GM18867 (cell line): ENCODE measurements at regions not wholly inside any gene's neighbourhood (a gene's known extent, or its start where the extent isn't known, plus 50 kb on each side); places are given as distances from the start of the nearest gene placed in this dataset.
"Not testable (repeated sequence)": the region's sequence is repeated elsewhere in the genome, so short reads cannot be mapped to it uniquely, and the experiment has no call there.

ENCODE experiments used
- ATAC-seq: cut with Tn5 transposase; IDR thresholded peaks from one replicate; pipeline ENCODE4 v1.9.1; 2021; ENCODE audit warnings: mild to moderate bottlenecking, moderate library complexity; ENCODE audit not compliant: unreplicated experiment

DNA sequence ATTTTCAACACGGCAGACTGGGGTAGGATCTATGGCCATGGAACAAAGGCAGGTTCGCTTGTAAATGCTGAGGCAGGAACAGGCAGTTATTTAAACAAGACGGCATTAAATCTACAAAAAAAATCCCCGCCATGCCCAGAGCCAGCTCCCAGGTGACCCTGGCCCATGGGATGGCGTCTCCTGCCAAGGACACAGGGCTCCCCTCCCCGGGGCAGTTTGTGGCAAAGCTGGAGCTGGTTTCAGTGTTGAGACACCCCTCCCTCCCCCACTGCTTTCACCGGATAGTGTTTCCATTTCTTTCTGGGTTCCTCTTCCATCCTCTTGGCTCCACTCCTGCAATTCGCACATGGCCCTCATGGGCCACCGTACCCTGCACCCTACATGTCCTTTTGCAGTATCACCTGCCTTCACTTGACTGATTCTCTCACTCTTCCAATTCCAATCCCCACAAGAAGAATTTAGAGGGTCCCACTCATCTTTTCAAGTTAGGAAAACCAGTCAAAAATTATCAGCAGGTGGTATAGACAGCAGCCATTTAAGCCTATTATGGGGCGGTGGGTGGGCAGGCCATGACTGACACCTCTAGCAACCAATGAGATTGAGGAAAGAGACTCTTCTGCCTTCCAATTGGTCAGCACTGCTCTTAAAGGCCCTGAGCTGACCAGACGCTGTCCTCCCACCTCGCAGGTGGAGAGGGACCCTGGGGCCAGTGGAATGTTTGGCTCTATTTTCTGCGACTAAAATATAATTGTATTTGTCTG lies 52.0 kb downstream of the OLIG1 start:
- ATAC-seq = no peak

DNA sequence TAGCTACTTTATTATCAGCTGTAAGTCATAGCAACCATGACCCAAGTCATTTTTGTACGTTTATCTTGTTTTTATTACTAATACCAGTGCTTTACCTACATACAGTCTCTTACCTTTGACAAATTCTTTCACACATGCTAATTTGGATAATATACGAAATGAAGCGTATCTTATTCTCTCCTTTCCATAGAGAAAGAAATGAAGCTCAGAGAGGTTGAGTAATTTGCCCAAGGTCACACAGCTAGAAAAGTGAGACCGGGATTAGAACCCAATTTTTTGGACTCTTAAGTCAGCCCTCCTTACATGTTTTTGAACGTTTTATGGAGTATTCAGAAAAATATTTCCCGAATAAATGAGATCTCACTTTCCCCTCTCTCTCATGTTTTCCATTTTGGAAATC lies 52.6 kb downstream of the OLIG1 start:
- no peak for ATAC-seq

DNA sequence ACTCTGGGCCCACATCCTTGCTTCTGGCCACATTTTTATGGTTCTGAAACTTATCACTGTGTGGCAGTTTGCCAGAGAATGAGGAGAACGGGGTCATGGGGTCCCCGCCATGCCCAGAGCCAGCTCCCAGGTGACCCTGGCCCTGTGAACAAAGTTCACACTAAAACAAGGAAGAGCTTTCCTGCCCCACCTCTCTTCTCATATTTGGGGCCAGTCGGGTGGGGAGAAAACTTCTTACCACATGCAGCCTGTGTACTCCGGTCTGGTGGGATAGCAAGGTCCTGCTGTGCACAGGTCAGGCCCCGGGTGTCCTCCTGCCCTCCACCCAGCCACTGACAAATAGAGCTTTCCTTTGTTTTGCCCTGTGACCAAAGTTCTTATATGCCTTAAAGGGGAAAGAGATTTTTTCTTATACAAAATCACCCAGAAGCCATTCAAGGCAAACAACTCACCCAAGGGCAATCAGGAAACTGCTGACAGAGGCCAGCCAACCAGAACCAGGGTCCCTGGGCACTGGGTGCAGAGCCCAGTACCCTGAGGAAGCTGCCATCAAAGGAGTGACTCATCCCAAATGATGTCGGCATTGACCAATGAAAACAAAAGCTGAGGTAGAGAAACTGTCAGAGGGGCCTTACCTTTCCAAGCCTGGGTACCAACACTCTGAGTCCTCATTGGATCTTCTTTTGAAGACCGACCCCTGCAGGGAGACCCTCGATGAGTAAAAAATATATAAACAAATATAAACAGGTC lies 53.6 kb downstream of the OLIG1 start:
- ATAC-seq = no peak

DNA sequence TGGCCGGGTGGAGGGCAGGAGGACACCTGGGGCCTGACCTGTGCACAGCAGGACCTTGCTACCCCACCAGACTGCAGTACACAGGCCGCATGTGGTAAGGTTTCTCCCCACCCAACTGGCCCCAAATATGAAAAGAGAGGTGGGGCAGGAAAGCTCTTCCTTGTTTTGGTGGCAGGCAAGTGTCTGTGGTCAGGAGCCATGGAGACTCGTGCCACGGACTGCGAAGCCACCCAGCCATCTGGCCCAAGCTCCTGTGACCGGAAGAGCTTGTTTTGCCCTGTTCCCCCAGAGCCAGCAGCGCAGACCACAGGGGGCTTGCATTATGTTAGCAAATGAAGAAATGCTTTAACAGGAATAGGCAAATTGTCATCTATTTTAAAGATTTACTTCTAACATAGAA lies 54.9 kb downstream of the OLIG1 start:
- ATAC-seq = no peak

GRCh38 chr21:33125680-33126375 lies 55.9 kb downstream of the OLIG1 start:
- no peak for ATAC-seq

DNA sequence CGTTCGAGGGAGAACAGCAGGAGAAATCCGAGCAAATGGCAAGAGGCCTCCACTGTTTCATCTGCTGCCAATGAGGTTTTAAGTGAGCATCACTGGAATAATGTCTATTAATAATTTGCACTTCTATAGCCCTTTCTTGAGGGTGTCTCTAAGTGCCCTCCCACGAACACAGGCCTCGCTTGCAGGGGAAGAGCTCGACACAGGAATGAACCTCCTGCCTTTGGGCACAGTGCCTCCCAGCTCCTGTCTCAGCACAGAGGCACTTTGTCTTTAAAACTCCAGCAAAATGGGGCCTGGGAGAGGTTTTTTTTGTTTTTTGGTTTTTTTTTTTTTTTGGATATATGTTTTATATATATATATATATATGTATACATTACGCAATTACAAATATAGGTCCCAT lies 56.6 kb downstream of the OLIG1 start:
- no peak for ATAC-seq

- no peak for ATAC-seq
Measured at GRCh38 chr21:33127154-33127867, 57.4 kb downstream of the OLIG1 start.

DNA sequence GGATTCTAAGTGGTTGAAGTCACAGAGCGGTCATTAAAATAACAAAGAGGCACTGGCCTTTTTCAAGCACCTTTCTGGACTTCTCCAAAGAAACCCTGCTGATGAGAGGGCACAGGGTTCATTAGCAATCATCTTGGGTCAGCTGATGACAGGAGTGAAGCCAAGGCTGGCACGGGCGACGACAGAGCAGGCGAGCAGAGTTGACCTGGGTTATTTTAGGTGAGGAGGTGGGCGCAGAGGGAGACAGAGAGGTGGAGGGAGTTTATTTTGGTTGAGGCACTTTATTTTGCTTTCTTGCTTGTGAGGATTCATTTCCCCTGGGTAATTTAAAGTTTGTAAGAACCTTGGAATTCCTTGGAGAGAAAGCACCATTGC lies 57.9 kb downstream of the OLIG1 start:
- ATAC-seq = no peak

GRCh38 chr21:33128538-33128937 lies 58.6 kb downstream of the OLIG1 start:
- ATAC-seq = no peak

GRCh38 chr21:33132054-33132453 lies 62.1 kb downstream of the OLIG1 start:
- no peak for ATAC-seq

- ATAC-seq = no peak
Measured at GRCh38 chr21:33133892-33134291, 64.0 kb downstream of the OLIG1 start.

- no peak for ATAC-seq
Measured at GRCh38 chr21:33135925-33136324, 66.0 kb downstream of the OLIG1 start.

DNA sequence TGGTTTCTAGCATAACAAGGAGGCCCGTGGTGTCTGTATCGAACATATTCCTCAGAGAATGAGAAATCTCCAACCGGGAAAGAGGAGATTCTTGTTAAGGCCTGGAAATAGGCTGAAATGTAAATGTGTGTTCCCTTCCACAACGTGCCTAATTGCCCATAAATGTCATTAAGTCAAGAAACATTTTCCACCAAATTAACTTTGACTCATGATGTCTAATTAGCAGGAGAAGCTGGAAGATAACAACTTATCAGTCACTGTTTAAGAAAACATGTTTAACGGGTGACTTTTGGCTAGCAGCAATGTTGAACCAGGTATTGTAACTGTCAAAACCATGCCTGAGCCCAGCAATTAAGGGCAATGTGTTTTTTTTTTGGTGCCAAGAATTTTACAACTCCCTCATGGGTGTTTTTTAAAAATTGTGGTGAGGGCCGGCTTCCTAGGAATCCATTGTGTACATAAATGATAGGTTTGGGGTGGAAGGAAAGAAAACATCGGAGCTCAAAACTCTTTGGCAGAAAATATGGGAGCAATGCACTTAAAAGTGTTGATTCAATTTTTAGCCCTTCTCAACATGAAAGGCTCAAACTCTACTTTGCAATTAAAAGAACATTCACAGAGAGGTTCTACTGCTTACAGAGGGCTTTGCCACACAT lies 67.0 kb downstream of the OLIG1 start:
- no peak for ATAC-seq

- no peak for ATAC-seq
Measured at GRCh38 chr21:33139084-33139483, 69.1 kb downstream of the OLIG1 start.

- ATAC-seq = no peak
Measured at GRCh38 chr21:33140288-33140687, 70.3 kb downstream of the OLIG1 start.

- ATAC-seq = no peak
Measured at GRCh38 chr21:33146467-33146866, 76.5 kb downstream of the OLIG1 start.

- ATAC-seq = no peak
Measured at GRCh38 chr21:33149181-33149580, 79.2 kb downstream of the OLIG1 start.

DNA sequence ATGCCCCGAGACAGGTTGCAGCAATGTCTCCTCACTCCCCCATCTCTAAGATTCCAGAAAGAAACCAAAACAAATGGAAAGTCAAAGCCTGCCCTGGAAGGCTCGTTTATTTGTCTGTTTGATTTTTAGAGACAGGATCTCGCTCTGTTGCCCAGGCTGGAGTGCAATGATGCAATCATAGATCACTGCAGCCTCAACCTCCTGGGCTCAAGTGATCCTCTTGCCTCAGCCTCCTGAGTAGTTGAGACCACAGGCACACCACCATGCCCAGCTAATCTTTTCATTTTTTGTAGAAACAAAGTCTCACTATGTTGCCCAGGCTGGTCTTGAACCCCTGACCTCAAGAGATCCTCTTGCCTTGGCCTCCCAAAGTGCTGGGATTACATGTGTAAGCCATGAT lies 78.8 kb upstream of the IFNAR2 start:
- ATAC-seq = not testable (repeated sequence)

DNA sequence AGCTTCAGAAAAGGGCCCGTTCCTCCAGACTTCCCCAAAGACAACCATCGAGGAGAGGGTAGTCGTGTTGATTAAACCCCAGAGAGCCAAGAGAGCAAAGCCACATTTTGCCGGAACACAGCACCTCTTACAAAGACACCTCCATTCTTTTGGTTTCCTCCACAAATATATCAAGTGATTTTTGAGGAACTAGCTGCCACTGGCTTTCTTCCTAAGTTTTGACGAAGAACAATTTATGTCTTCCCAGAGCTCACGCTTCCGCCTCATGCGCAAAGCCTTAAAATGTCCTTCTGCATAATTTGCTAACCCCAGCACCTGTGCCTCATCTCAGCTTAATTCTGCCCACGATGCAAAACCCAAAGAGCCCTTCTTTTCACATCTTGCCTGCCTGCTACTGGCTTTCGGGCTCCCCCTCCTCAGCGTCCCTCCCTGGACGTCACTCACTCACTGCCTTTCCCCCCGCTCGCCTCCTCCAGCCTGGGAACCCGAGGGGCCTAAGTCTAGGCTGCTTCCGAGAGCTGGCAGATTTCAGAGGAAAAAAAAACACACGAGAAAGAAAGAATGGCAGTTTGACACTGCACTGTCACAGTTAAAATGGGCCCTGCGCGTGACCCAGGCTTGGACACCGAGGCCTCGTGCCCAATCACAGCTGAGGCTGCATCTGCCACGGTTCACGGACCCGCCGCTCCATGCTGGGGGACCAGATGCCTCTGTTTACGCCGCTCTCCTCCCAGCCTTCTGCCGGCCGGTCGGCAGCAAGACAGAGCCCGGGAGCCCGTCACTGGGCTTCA lies 77.6 kb upstream of the IFNAR2 start:
- no peak for ATAC-seq

- ATAC-seq = no peak
Measured at GRCh38 chr21:33152732-33153130, 77.0 kb upstream of the IFNAR2 start.
